Bronchial epithelial cell (primary cell): ENCODE measurements at regions not wholly inside any gene's neighbourhood (a gene's known extent, or its start where the extent isn't known, plus 50 kb on each side); places are given as distances from the start of the nearest gene placed in this dataset.

Source experiments
- DNase-seq: peaks from one replicate; pipeline ENCODE4 v3.0.0-alpha.2; 2010; ENCODE audit warnings: low read depth
- FAIRE-seq: peaks from 2 replicates; lab custom pipeline; 2011; peaks lifted over from hg19 to GRCh38; lab: Jason Lieb, UNC
- H3K27me3 ChIP-seq: 2 replicates; pipeline ENCODE4 v1.5.1; 2011; ENCODE audit warnings: low read length; ENCODE audit not compliant: control insufficient read depth, insufficient read depth
- H3K36me3 ChIP-seq: 2 replicates; pipeline ENCODE4 v1.5.1; 2011; ENCODE audit warnings: low read length; ENCODE audit not compliant: control insufficient read depth, insufficient read depth
- H3K4me3 ChIP-seq: 2 replicates; pipeline ENCODE4 v1.5.1; 2011; ENCODE audit warnings: mild to moderate bottlenecking, low read depth, low read length, control low read depth
- CTCF ChIP-seq: IDR thresholded peaks from 2 replicates; pipeline ENCODE4 v1.5.1; 2011; ENCODE audit warnings: mild to moderate bottlenecking, moderate library complexity, low read length, control low read depth, inconsistent platforms; ENCODE audit not compliant: insufficient read depth, severe bottlenecking

GRCh38 chr14:38329246-38329645 lies 73.4 kb upstream of the CLEC14A start:
- no peak for FAIRE-seq
- DNase-seq: peak; percentile 33
- Histone ChIP-seq H3K27me3 (no peaks in the 10 kb centered on the region), H3K4me3 (no peak overlapping the region), H3K36me3 (no peaks in the 10 kb centered on the region)
- TF ChIP-seq CTCF: no peak

- no peak for FAIRE-seq
- Histone ChIP-seq H3K36me3 (no peaks in the 10 kb centered on the region), H3K4me3 (no peak overlapping the region), H3K27me3 (no peaks in the 10 kb centered on the region)
- DNase-seq: no peak
- TF ChIP-seq CTCF: no peak
Measured at GRCh38 chr14:38316922-38317321, 61.0 kb upstream of the CLEC14A start.

GRCh38 chr14:38311655-38312054 lies 55.8 kb upstream of the CLEC14A start:
- TF ChIP-seq CTCF: no peak
- no peaks in the 10 kb centered on the region for H3K27me3 ChIP-seq
- H3K36me3 ChIP-seq: no peaks in the 10 kb centered on the region
- H3K4me3 ChIP-seq: no peak overlapping the region
- DNase-seq (no peak), FAIRE-seq (no peak)

DNA sequence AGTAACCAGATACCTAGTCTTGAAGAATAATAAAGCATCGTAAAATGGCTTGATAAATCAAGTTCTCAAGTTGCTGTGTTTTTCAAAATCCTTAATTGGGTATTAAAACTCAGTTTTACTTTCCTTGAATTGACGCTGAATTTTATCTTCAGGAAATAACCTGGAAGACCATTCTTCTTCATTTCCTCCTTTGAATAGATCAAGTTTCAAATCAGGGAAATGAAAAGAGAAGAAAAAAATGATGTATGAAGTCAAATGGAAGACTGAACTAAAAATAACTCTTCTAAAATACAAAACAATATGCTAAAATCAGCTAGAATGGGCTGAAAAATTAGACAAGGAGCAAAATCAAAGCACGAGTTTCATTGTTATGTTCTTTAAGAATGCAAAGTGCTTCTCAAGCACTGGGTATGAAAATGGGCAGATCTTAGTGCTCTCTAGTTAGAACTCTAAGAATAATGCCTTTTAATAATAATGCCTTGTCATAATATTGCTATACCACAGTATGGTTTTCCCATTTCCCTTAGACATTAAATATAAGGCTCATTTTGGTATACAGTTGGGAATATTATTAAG lies 54.6 kb upstream of the CLEC14A start:
- no peaks in the 10 kb centered on the region for H3K27me3 ChIP-seq
- DNase-seq (no peak), FAIRE-seq (no peak)
- H3K4me3 ChIP-seq: no peak overlapping the region
- TF ChIP-seq CTCF: no peak
- H3K36me3 ChIP-seq: no peaks in the 10 kb centered on the region

DNA sequence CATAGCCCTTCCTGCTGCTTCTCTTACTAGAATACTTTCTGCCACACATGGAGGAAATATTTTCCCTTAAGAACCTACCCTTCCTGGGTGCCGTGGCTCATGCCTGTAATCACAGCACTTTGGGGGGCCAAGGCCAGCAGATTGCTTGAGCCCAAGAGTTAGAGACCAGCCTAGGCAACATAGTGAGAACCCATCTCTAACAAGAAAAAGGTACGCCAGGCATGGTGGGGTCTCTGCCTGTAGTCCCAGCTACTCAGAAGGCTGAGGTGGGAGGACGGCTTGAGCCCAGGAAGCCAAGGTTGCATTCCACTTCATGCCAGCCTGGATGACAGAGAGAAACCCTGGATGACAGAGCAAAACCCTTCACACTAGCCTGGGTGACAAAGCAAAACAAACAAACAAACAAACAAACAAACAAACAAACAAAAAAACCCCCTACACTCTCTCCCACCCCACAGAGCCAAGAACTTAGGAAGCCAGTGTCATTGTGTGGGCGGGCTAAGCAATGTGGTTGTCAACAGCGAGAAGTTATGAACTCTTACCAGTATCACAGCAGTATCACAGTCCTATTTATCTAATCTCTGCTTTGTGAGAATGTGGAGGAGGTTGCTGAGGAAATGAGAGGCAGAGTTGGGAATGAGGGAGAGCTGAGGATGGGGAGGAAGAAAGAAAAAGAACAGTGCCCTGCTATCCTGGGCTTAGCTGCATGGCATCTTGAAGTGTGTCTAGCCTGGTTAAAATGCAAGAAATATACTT lies 53.8 kb upstream of the CLEC14A start:
- H3K4me3 ChIP-seq: no peak overlapping the region
- DNase-seq (no peak), FAIRE-seq (peak; percentile 23)
- no peak for TF ChIP-seq CTCF
- H3K27me3 ChIP-seq: no peaks in the 10 kb centered on the region
- no peaks in the 10 kb centered on the region for H3K36me3 ChIP-seq
